ENCODE measurements at regions not wholly inside any gene's neighbourhood (a gene's known extent, or its start where the extent isn't known, plus 50 kb on each side); places are given as distances from the start of the nearest gene placed in this dataset.

GRCh38 chr21:15993951-15994350, 264.2 kb downstream of the USP25 start:
- Mint-ChIP-seq H3K4me1 (no peaks in the 10 kb centered on the region), H3K36me3 (no peaks in the 10 kb centered on the region), H3K27me3 (no peaks in the 10 kb centered on the region), H3K27ac (no peak overlapping the region), H3K4me3 (no peak overlapping the region), H3K9me3 (no peaks in the 10 kb centered on the region)

- Mint-ChIP-seq H3K27ac (no peak overlapping the region), H3K36me3 (no peaks in the 10 kb centered on the region), H3K4me1 (no peaks in the 10 kb centered on the region), H3K4me3 (no peak overlapping the region), H3K27me3 (no peaks in the 10 kb centered on the region), H3K9me3 (no peaks in the 10 kb centered on the region)
Observed at GRCh38 chr21:15999741-16000140, 270.0 kb downstream of the USP25 start.

GRCh38 chr21:16002874-16003466, 273.2 kb downstream of the USP25 start:
- Mint-ChIP-seq H3K9me3 (no peaks in the 10 kb centered on the region), H3K4me1 (no peaks in the 10 kb centered on the region), H3K27ac (no peak overlapping the region), H3K27me3 (no peaks in the 10 kb centered on the region), H3K36me3 (no peaks in the 10 kb centered on the region), H3K4me3 (no peak overlapping the region)

GRCh38 chr21:16004086-16004485, 274.3 kb downstream of the USP25 start:
- H3K27ac Mint-ChIP-seq, result no peak overlapping the region
- no peaks in the 10 kb centered on the region for H3K27me3 Mint-ChIP-seq
- no peaks in the 10 kb centered on the region for H3K9me3 Mint-ChIP-seq
- H3K4me1 Mint-ChIP-seq, result no peaks in the 10 kb centered on the region
- no peak overlapping the region for H3K4me3 Mint-ChIP-seq
- H3K36me3 Mint-ChIP-seq, result no peaks in the 10 kb centered on the region

GRCh38 chr21:16004523-16004922, 274.7 kb downstream of the USP25 start:
- H3K27ac Mint-ChIP-seq, result no peak overlapping the region
- no peaks in the 10 kb centered on the region for H3K36me3 Mint-ChIP-seq
- no peak overlapping the region for H3K4me3 Mint-ChIP-seq
- no peaks in the 10 kb centered on the region for H3K9me3 Mint-ChIP-seq
- H3K4me1 Mint-ChIP-seq, result no peaks in the 10 kb centered on the region
- H3K27me3 Mint-ChIP-seq, result no peaks in the 10 kb centered on the region

GRCh38 chr21:16005996-16006395, 276.2 kb downstream of the USP25 start:
- no peak overlapping the region for H3K4me3 Mint-ChIP-seq
- H3K9me3 Mint-ChIP-seq, result peaks cover 0 to 3% (median 0%) of the 10 kb centered on the region in 3 donors
- no peaks in the 10 kb centered on the region for H3K36me3 Mint-ChIP-seq
- H3K27me3 Mint-ChIP-seq, result no peaks in the 10 kb centered on the region
- no peaks in the 10 kb centered on the region for H3K4me1 Mint-ChIP-seq
- H3K27ac Mint-ChIP-seq, result no peak overlapping the region

GRCh38 chr21:16007943-16008342, 278.2 kb downstream of the USP25 start:
- no peak overlapping the region for H3K27ac Mint-ChIP-seq
- peaks cover 0 to 3% (median 0%) of the 10 kb centered on the region in 3 donors for H3K9me3 Mint-ChIP-seq
- H3K4me3 Mint-ChIP-seq, result no peak overlapping the region
- H3K4me1 Mint-ChIP-seq, result no peaks in the 10 kb centered on the region
- no peaks in the 10 kb centered on the region for H3K36me3 Mint-ChIP-seq
- peaks cover 2% of the 10 kb centered on the region for H3K27me3 Mint-ChIP-seq

- Mint-ChIP-seq H3K27ac (no peak overlapping the region), H3K36me3 (no peaks in the 10 kb centered on the region), H3K4me1 (no peaks in the 10 kb centered on the region), H3K4me3 (no peak overlapping the region), H3K27me3 (peaks cover 2% of the 10 kb centered on the region), H3K9me3 (peaks cover 0 to 3% (median 0%) of the 10 kb centered on the region in 3 donors)
Observed at GRCh38 chr21:16011719-16012118, 281.9 kb downstream of the USP25 start.

- no peak overlapping the region for H3K4me3 Mint-ChIP-seq
- H3K27ac Mint-ChIP-seq, result no peak overlapping the region
- H3K9me3 Mint-ChIP-seq, result peaks cover 3% of the 10 kb centered on the region in 3 donors
- peaks cover 2% of the 10 kb centered on the region for H3K27me3 Mint-ChIP-seq
- H3K36me3 Mint-ChIP-seq, result no peaks in the 10 kb centered on the region
- no peaks in the 10 kb centered on the region for H3K4me1 Mint-ChIP-seq
Observed at GRCh38 chr21:16013570-16013969, 283.8 kb downstream of the USP25 start.

GRCh38 chr21:16020878-16021277, 291.1 kb downstream of the USP25 start:
- no peak overlapping the region for H3K27ac Mint-ChIP-seq
- H3K4me3 Mint-ChIP-seq, result no peak overlapping the region
- H3K9me3 Mint-ChIP-seq, result peaks cover 0 to 5% (median 3%) of the 10 kb centered on the region in 3 donors
- no peaks in the 10 kb centered on the region for H3K36me3 Mint-ChIP-seq
- no peaks in the 10 kb centered on the region for H3K4me1 Mint-ChIP-seq
- H3K27me3 Mint-ChIP-seq, result no peaks in the 10 kb centered on the region

- H3K27me3 Mint-ChIP-seq, result no peaks in the 10 kb centered on the region
- H3K4me3 Mint-ChIP-seq, result no peak overlapping the region
- no peaks in the 10 kb centered on the region for H3K36me3 Mint-ChIP-seq
- no peak overlapping the region for H3K27ac Mint-ChIP-seq
- H3K4me1 Mint-ChIP-seq, result no peaks in the 10 kb centered on the region
- peaks cover 0 to 6% (median 3%) of the 10 kb centered on the region in 3 donors for H3K9me3 Mint-ChIP-seq
Observed at GRCh38 chr21:16022116-16022515, 292.3 kb downstream of the USP25 start.

- H3K4me1 Mint-ChIP-seq, result no peaks in the 10 kb centered on the region
- H3K36me3 Mint-ChIP-seq, result no peaks in the 10 kb centered on the region
- no peak overlapping the region for H3K27ac Mint-ChIP-seq
- H3K27me3 Mint-ChIP-seq, result no peaks in the 10 kb centered on the region
- H3K4me3 Mint-ChIP-seq, result no peak overlapping the region
- peaks cover 0 to 6% (median 3%) of the 10 kb centered on the region in 3 donors for H3K9me3 Mint-ChIP-seq
Observed at GRCh38 chr21:16022921-16023320, 293.1 kb downstream of the USP25 start.

- H3K36me3 Mint-ChIP-seq, result no peaks in the 10 kb centered on the region
- peaks cover 0 to 1% (median 0%) of the 10 kb centered on the region in 3 donors for H3K9me3 Mint-ChIP-seq
- no peaks in the 10 kb centered on the region for H3K4me1 Mint-ChIP-seq
- H3K27me3 Mint-ChIP-seq, result no peaks in the 10 kb centered on the region
- H3K4me3 Mint-ChIP-seq, result no peak overlapping the region
- no peak overlapping the region for H3K27ac Mint-ChIP-seq
Observed at GRCh38 chr21:16028142-16028541, 298.4 kb downstream of the USP25 start.

- no peaks in the 10 kb centered on the region for H3K27me3 Mint-ChIP-seq
- peaks cover 0 to 1% (median 0%) of the 10 kb centered on the region in 3 donors for H3K9me3 Mint-ChIP-seq
- no peaks in the 10 kb centered on the region for H3K4me1 Mint-ChIP-seq
- H3K27ac Mint-ChIP-seq, result no peak overlapping the region
- no peak overlapping the region for H3K4me3 Mint-ChIP-seq
- no peaks in the 10 kb centered on the region for H3K36me3 Mint-ChIP-seq
Observed at GRCh38 chr21:16028941-16029464, 299.2 kb downstream of the USP25 start.

GRCh38 chr21:16033193-16033592, 303.4 kb downstream of the USP25 start:
- H3K27ac Mint-ChIP-seq, result no peak overlapping the region
- no peaks in the 10 kb centered on the region for H3K9me3 Mint-ChIP-seq
- H3K27me3 Mint-ChIP-seq, result no peaks in the 10 kb centered on the region
- no peaks in the 10 kb centered on the region for H3K36me3 Mint-ChIP-seq
- H3K4me3 Mint-ChIP-seq, result no peak overlapping the region
- H3K4me1 Mint-ChIP-seq, result no peaks in the 10 kb centered on the region

GRCh38 chr21:16034446-16035190, 304.8 kb downstream of the USP25 start:
- Mint-ChIP-seq H3K36me3 (no peaks in the 10 kb centered on the region), H3K9me3 (no peaks in the 10 kb centered on the region), H3K4me1 (no peaks in the 10 kb centered on the region)

More at GRCh38 chr21:16034446-16035190, 304.8 kb downstream of the USP25 start:
- no peaks in the 10 kb centered on the region for H3K27me3 Mint-ChIP-seq
- H3K27ac Mint-ChIP-seq, result no peak overlapping the region
- H3K4me3 Mint-ChIP-seq, result no peak overlapping the region
